ENCODE measurements at regions not wholly inside any gene's neighbourhood (a gene's known extent, or its start where the extent isn't known, plus 50 kb on each side); places are given as distances from the start of the nearest gene placed in this dataset.

DNA sequence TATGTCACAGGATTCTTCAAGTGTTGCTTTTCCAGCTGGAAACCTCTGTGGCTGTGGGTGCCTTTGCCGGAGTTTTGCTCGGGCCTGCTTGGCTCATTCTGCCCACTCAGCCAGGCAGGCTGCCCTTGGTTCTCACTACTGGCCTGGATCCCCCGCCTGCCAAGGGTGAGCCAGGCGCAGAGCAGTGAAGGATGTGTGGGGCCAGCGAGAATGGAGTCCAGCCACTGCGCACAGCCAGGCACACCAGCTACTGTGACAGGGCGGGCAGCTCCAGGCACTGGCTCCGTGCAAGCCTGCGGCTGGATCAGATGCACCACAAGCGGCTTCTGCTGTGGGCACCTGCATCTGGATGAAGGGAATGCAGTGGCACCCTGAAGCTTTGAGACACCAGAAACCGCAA is 257.1 kb downstream of the RPRM start:
- DNase-seq (ENCODE audit: low spot score): no peak
- in situ Hi-C loops (cut with MboI; ENCODE audit: low pct_unique_long_range_greater_than_20kb, low sequenced_read_pairs, unreplicated experiment): no loop called here
- TF ChIP-seq CTCF (IDR thresholded peaks at IDR 0.05; ENCODE audit: extremely low read depth, insufficient read depth, missing control alignments): no peak

DNA sequence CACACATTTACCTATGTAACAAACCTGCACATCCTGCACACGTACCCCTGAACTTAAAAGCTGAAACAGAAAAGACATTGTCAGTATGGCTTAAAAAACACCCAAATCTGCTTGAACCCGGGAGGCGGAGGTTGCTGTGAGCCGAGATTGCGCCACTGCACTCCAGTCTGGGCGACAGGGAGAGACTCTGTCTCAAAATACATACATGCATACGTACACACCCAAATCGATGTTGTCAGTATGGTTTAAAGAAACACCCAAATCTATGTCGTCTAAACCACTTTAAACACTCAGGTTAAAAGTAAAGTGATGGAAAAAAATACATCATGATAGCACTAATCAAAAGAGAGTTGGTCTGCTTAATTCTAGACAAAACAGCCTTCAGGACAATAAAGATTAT is 257.5 kb downstream of the RPRM start:
- TF ChIP-seq CTCF (IDR thresholded peaks at IDR 0.05; ENCODE audit: extremely low read depth, insufficient read depth, missing control alignments): no peak
- in situ Hi-C loops (cut with MboI; ENCODE audit: low pct_unique_long_range_greater_than_20kb, low sequenced_read_pairs, unreplicated experiment): no loop called here
- DNase-seq (ENCODE audit: low spot score): no peak

DNA sequence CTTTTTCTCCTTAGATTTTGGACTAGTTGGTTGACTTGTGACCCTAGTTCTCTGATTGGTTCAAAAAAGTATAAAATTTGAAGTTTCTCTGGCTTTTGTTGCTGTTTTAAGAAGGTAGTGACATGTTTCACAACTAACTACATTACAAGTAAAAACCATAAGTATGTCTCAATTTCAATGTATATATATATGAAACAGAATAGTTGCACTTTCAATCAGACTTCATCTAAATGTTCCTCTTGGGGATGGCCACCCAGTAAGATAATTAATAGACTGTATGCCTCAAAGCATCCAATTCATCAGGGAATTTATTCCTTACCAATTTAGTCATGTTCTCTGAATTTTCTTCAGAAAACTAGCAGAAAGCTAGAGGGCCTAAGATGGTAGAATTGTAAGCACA is 259.7 kb downstream of the RPRM start:
- no peak for DNase-seq (ENCODE audit: low spot score)
- in situ Hi-C loops (cut with MboI; ENCODE audit: low pct_unique_long_range_greater_than_20kb, low sequenced_read_pairs, unreplicated experiment): no loop called here
- no peak for TF ChIP-seq CTCF (IDR thresholded peaks at IDR 0.05; ENCODE audit: extremely low read depth, insufficient read depth, missing control alignments)

DNA sequence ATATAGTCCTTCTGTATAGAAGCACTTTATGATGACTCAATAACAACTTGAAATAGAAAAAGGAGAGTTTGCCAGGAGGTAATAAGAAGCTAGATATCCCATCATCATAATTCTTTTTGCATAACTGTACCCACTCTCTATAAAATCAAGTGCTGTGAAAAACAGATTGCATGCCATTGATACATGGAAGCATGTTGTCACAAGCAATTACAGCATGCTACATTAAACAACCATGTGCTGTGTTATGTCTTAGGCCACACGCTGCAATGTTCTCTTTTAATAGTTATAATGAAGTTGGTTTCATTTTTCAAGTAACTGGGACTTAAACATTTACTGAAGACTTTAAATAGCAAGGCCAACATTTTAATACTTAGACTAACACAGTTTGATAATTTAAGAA is 264.2 kb downstream of the RPRM start:
- in situ Hi-C loops (cut with MboI; ENCODE audit: low pct_unique_long_range_greater_than_20kb, low sequenced_read_pairs, unreplicated experiment): no loop called here
- no peak for DNase-seq (ENCODE audit: low spot score)
- no peak for TF ChIP-seq CTCF (IDR thresholded peaks at IDR 0.05; ENCODE audit: extremely low read depth, insufficient read depth, missing control alignments)

DNA sequence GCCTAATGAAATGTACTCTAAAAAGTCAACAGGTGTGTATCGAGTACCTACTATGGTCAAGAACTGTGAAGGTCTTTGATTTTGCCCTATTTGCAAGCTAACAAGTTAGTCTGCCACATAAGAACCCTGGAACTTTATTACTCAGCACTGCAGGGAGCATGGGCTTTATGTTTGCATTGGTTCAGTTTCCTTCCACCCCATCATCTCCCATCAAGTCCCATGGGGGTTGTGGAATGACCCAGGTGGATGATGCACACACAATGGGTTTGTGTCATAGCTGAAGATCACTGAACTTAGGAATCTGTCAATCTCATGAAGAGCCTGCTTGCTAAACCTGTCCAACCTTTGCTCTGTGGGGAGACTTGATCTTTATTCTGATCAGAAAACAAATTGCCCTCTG is 265.5 kb downstream of the RPRM start:
- no peak for DNase-seq (ENCODE audit: low spot score)
- TF ChIP-seq CTCF (IDR thresholded peaks at IDR 0.05; ENCODE audit: extremely low read depth, insufficient read depth, missing control alignments): no peak
- in situ Hi-C loops (cut with MboI; ENCODE audit: low pct_unique_long_range_greater_than_20kb, low sequenced_read_pairs, unreplicated experiment): no loop called here

DNA sequence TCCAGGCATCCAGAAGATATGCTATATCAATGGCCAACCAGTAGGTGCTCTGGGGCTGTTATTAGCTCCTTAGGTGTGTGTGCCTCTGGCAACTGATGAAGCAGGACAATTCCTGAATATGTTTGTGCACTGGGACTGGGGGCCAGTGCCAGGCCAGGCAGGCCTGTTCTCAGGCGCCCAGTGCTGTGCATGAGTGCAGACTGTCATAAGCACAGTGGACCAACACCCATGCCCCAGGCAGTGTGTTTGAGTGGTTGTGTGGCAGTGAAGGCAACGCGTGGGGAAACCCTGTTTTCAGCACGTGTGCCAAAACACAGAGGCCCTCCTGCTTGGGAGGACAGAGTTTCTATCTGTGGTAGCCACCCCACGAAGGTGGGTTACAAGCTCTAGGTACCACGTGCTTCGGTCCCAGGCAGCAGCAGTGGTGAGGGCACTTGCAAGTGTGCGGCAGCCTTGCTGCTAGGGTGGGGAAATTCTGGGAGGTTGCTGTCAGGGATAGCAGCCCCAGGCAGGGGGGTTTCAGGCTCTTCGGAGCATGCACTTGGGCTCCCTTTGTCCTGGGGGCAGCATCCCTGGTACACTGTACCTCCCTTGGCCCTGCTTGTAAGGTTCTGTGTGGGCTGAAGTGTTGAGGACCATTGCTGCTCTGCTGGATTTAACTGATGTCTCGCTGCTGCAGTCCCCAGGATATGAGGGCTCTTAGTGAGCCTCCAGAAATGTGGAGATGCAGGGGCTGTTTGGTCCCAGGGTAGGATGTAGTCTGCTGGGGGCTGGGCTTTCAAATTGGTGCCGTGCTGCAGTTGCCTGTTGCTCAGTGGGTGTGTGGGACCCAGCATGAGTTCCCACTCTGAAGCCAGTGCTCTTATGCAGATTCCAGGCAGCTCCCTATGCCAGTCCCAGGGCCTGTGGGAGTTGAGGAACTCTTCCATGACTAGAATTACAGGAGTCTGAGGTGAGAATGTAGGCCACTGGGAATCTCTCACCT is 280.9 kb downstream of the RPRM start:
- DNase-seq (ENCODE audit: low spot score): no peak
- in situ Hi-C loops (cut with MboI; ENCODE audit: low pct_unique_long_range_greater_than_20kb, low sequenced_read_pairs, unreplicated experiment): no loop called here
- TF ChIP-seq CTCF (IDR thresholded peaks at IDR 0.05; ENCODE audit: extremely low read depth, insufficient read depth, missing control alignments): no peak

Measured in GM13977 (cell line).